CD4-positive, alpha-beta T cell treated with Interferon alpha-2 for 1 hour (primary cell): ENCODE measurements at regions not wholly inside any gene's neighbourhood (a gene's known extent, or its start where the extent isn't known, plus 50 kb on each side); places are given as distances from the start of the nearest gene placed in this dataset.
"Not testable (repeated sequence)": the region's sequence is repeated elsewhere in the genome, so short reads cannot be mapped to it uniquely, and the experiment has no call there.

Experiments
- DNase-seq, 2 donors: peaks; one replicate each; pipeline ENCODE4 v3.0.0-alpha.2; 2020 to 2022

GRCh38 chr9:108270561-108270960, 585.2 kb downstream of the ACTL7B start:
- DNase-seq, result no peak

GRCh38 chr9:108270051-108270450, 585.7 kb downstream of the ACTL7B start:
- no peak for DNase-seq

DNA sequence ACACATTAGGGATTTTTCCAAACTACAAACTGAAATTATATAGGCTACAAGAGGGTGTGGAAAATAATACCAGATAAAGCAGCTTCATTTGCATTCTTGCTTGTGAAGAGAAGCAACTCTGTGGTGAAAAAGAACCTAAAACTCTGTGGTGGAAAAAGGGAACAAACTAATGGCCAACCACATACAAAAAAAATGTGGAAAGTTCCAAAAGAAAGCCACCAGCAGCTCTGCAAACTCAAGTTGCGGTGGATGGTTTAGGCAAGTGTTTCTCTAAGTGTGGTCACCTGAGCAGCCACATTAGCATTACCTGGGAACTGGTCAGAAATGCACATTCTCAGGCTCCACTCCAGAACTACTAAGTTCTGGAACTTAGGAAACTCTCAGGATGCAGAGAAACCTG, 586.4 kb downstream of the ACTL7B start:
- no peak for DNase-seq

GRCh38 chr9:108265065-108265464, 590.7 kb downstream of the ACTL7B start:
- no peak for DNase-seq

GRCh38 chr9:108264093-108264492, 591.7 kb downstream of the ACTL7B start:
- no peak for DNase-seq

GRCh38 chr9:108262836-108263235, 593.0 kb downstream of the ACTL7B start:
- DNase-seq, result no peak

GRCh38 chr9:108259917-108260675, 595.7 kb downstream of the ACTL7B start:
- no peak for DNase-seq

DNA sequence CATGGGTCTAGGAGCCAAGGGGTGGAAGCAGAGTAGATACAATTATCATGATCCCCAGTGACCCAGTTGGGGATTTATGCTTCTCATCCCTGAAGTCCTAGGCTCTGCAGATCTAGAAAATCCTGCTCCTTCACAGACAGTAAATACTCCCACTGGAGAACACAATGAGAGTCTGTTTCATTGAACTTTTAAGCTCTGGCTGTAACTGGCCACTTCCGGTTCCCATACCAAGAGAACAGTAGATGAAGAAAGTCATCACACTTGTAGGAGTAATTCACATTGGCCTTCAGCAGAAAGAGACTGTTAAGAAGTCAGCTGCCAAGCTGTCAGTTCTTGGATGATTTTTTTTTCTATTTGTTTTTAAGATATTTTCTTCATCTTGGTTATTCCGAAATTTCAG, 597.1 kb downstream of the ACTL7B start:
- no peak for DNase-seq

- no peak for DNase-seq
Observed at GRCh38 chr9:108257382-108257781, 598.4 kb downstream of the ACTL7B start.

- DNase-seq, result no peak
Observed at GRCh38 chr9:108254236-108254635, 601.5 kb downstream of the ACTL7B start.

DNA sequence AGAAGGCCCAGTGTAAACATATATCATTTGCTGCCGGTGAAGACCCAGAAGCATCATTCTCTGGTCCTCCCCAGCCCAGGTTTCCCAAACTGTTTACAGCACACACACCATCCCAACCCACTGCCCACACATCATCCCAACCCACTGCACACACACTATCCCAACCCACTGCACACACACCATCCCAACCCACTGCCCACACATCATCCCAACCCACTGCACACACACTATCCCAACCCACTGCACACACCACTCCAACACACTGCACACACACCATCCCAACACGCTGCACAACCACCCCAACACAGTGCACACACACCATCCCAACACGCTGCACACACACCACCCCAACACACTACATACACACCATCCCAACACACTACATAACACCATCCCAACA, 608.4 kb downstream of the ACTL7B start:
- DNase-seq, result not testable (repeated sequence)

DNA sequence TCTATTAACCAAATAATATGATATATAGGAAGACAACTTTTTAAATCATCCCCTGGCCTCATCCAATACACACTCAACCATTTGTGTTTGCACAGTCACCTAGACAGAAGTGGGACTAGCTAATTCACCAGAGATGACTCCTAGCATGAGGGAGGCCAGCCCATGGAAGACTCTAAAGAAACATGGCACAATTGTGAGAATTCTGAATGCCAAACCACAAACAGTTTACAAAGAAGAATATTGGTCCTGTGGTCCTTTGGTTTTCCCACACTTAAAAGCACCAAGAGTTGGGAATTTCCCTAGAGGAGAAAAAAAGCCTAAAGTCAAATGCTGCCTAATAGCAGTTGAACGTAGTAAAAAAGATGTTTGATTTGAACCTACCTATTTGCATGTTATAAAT, 609.9 kb downstream of the ACTL7B start:
- DNase-seq, result no peak

DNA sequence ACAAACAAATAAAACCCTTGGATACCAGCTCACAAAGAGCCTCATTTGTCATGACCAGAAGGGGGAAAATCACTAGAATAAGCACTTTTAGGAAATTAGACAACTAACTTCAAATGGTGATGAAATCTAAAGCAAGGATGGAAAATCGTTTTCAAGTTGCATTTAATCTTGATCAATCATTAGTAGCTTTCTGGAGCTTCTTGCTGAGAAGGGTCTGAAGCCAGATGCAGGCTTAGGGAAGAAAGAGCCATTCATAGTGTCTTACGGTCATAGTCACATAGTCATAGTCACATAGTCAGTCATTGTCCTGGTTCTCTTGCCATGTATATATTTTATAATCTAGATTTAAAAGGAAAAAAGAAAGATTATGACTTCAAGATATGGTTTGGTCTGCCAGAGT, 610.5 kb downstream of the ACTL7B start:
- no peak for DNase-seq

- no peak for DNase-seq
Observed at GRCh38 chr9:108244686-108245085, 611.1 kb downstream of the ACTL7B start.

DNA sequence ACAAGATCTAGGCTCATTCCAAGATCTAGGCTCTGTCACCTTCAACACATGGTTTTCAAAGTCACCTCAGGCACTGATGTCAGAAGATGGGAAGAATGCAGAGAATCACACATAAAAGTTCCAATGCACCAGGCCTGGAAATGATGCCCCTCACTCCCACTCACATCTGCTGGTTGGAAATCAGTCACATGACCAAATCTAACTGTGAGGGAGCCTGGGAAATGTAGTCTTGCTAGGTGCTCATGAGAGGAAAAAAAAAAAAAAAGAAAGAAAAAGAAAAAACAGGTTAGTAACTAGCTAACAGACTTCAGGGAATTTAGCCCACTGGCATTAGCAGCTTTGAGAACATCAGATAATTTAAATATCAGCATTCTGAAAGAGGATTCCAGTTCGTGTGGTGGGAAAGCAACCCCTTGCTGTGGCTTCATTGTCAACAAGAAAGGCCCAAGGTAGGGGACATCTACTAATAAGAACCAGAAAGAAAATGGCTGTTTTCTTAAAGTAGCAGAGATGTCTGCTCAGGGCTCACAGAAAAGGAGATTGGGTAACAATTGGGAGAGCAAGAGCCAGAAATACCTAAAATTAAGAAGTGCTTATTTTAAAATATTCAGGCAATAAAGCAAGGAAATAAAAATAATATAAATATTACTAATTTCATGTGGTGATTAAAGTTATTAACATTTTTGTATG, 614.3 kb downstream of the ACTL7B start:
- no peak for DNase-seq

- DNase-seq, result no peak
Observed at GRCh38 chr9:108239696-108240321, 616.0 kb downstream of the ACTL7B start.

DNA sequence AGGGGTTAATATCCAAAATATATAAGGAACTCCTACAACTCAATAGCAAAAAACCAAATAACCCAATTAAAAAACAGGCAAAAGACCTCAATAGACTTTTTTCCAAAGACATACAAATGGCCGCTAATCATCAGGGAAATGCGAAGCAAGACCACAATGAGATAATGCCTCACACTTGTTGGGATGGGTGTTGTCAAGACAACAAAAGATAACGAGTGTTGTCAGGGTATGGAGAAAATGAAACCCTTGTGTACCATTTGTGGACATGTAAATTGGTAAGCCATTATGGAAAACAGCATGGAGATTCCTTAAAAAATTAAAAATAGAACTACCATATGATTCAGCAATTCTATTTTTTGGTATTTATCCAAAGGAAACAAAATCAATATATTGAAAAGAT, 620.2 kb downstream of the ACTL7B start:
- no peak for DNase-seq

DNA sequence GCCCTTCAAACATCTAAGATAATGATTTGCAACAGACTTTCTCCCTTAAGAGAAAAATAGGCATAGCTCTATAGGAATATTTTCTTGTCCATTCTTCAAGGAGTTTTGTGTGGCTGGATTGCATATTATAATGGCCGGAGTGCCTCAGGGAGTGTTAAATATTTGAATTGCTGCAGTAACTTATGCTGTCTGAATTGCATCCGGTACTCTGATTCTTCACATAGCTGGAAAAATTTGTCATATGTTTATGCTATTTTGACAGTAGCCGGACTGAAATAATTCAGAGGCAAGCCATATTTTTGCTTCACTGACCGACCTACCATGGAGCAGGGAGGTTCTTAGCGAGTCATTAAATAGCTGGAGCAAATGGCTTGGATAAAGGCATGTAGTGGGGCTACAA, 621.0 kb downstream of the ACTL7B start:
- DNase-seq, result no peak

DNA sequence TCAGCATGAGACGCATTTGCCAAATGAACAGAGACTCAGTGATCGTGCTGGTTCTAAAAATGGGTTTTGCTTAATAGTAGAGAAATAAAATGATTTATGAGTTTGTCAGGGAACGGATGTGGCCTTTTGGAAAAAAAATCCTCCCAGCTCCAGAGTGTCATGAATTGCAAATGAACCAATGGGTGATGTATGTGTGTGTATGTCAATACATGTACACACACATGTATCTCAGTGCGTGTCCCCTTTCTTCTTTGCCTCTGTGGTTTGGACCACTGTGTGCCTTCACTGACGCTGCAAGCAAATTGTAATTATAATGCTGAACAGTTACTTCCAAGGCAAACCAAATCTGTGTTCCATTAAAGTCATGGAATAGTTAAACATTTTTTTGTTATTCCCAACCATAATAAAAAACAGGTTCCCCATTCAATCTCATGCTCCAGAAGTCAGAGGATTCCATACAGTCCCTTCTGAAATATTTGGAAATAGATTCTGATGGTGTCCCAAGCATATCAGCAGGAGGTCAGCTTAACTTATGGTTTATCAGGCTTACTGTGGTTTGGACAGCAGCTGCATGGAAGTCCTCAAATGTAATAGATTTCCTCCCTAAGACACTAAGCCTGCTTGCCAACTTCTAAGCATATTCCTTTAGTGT, 630.5 kb downstream of the ACTL7B start:
- DNase-seq, result no peak

GRCh38 chr9:108224716-108225115, 631.1 kb downstream of the ACTL7B start:
- no peak for DNase-seq

DNA sequence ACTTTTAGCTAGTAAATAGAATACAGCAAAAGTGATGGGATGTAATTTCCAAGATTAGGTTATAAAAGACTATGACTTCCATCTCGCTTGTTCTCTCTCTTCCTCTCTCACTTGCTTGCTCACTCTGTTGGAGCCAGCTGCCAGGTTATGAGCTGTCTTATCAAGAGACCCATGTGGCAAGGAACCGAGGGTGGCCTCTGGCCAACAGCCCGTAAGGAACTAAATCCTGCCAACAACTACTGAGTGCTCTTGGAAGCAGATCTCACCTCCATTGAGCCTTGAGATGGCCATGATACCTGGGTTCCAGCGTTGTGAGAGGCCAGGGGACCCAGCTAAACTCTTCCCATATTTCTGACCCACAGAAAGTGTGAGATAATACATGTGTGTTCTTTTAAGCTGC, 636.1 kb downstream of the ACTL7B start:
- no peak for DNase-seq

- DNase-seq, result no peak
Observed at GRCh38 chr9:108217431-108218349, 638.1 kb downstream of the ACTL7B start.

GRCh38 chr9:108213511-108213910, 642.3 kb downstream of the ACTL7B start:
- no peak for DNase-seq
